Activated T-cell treated with anti-CD3 and anti-CD28 coated beads for 48 hours (primary cell): ENCODE measurements at regions not wholly inside any gene's neighbourhood (a gene's known extent, or its start where the extent isn't known, plus 50 kb on each side); places are given as distances from the start of the nearest gene placed in this dataset.

Source experiments
- DNase-seq: peaks from one replicate; pipeline ENCODE4 v3.0.0-alpha.2; 2020; ENCODE audit warnings: low read depth

DNA sequence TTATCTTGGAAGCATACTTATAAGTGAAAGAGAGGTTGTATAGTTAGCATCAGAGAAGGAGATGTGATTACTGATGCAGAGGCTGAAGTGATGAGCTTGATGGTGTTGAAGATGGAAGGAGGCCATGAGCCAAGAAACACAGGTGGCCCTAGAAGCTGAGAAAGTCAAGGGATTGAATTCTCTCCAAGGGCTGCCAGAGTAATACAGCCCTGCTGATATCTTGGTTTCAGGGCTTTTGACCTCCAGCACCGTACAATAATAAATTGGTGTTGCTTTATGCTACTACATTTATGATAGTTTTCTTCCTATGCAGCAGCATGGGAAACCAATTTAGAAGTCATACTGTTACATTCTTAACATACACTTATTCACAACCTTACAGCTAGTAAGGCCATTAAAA, 1133.3 kb downstream of the AACS start:
- no peak for DNase-seq

DNA sequence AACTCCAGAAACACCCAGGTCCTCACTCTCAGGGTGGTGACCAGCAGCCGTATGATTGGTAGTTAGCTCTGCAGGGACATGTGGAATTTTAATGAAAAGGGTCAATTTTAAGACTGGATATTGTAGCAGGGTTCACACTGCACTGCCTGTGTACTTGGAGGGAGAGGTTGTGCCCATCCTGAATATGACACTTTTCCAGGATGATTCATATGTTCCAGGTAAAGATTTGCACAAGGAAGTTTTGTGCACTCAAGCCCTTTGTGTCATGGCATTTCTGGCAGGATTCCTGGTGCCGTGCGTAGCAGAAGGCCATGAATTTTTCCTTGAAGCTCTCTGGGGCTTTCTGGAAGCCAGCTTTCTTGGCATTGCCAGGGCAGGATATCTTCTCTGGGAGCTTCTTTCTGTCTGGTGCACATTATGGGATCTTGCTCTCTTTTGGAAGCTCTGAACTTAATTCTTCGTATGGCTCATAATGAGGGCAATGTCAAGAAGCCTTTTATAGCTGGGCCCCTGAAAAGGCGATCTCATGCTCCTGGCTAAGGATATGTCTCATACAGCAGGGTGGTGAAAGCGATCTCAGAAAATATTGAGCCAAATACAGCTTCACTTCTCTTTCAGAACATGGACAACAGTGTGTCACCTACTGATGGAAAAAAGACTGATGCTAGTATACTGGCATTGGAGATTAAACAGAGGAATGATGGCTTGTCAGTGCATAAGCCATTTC, 1133.9 kb downstream of the AACS start:
- DNase-seq: no peak

DNA sequence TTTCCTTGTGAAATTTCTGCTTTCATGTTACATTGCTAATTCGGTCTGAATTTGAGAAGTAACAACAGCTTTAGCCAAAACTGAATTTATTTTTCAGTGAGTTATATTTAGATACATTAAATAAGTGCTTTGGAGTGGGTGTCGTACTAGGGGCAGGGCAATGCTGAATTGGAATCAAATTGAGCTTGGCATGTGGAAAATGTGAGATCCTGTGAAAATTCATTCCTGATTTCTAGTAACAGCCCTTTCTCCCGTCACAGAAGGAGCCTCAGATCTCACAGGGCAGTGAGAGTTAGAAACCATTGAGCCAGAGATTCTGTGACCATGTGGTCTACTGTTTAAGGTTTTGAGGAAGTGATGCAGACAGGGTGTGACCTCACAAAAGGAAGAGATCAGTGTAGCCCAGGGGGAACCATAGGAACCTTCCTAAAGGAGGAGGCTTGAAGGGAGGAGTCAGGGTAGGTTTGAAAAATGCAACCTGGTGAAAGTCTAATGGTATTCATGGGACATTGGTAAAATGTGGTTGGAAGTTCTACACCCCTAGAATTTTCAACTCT, 1136.8 kb downstream of the AACS start:
- no peak for DNase-seq

DNA sequence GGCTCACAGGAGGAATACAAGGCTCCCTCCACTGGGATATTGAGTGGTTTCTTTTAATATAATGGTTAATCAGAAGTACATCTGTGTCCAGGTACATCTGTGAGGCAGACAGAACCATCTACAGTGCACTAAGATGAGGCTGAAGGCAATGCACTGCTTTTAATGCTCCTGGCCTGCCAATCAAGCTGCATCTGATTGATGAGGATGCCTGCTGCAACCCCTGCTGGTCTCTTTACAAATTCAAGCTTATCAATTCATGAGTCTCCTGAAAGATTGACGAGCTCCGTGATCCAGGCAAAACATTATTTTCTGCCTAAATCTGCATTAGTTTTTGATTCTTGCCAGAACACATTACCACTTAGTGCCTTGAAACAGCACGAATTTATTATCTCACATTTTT, 1139.1 kb downstream of the AACS start:
- no peak for DNase-seq

DNA sequence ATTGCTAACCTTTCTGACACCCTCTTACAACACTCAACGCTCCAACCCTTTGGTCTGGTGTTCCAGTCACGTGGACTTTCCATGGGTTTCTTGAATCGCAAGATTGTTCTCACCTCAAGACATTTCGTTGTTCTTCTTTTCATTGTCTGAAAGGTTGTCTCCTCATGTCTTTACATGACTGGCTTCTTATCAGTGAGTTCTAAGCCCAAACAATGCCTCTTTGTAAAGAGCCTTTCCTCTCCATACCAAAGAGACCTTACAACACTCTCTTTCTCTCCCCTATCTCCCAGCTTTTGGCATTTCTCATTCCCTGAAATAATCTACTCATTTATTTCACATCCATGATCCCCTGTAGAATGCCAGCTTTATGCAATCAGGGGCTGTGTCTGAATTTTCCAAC, 1144.8 kb downstream of the AACS start:
- no peak for DNase-seq

DNA sequence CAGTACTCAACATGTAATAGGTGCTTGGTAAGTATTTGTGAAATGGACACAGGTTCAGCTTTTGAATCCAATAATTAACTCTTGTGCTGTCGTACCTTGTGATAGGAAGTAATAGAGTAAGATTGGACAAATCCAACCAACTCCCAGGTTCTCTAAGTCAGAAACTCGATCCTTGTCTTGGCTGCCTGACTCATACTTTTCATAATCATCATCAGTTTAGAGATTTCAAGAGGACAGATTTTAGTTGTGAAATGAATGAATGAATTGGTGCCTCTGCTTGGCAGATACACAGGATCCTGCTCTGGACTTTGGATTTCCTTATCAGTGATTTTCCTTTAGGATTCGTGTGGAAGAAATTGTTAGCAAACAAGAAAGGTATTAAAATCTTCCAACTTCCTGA, 1145.2 kb downstream of the AACS start:
- DNase-seq: no peak

DNA sequence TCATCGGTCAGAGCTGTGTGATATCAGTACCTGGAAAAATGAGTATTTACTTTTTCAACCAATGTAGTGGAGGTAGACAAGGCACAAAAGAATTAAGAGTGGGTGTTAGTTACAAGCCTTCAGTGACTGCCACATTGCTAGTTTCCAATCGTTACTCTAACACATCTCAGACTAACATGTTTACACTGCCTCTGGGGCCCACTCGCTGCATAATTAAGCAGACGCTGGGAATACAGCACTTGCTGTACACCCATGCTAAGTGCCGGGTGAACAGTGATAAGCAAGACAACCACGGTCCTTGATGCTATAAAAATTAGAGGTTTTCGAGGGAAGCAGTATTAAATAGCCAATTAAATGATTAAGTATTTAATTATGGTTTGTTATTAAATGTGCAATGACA, 1147.6 kb downstream of the AACS start:
- no peak for DNase-seq

DNA sequence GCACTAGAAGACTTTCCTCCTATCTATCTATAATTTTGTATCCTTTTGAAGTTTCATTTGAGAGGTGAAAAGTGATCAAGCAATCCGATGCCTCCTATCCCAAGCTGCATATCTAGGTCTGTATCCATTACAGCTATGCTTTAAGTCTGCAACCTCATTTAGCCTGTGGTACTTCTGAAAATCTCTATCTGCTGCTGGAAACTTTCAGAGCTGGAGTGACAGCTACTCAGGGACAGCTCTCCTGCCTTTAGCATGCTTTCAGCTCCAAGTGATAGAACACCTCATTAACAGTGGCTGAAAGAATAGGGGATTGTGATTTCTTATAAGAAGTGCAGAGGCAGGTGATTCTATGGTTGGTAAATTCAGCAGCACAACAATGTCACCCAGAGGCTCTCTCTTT, 1153.5 kb downstream of the AACS start:
- DNase-seq: no peak

DNA sequence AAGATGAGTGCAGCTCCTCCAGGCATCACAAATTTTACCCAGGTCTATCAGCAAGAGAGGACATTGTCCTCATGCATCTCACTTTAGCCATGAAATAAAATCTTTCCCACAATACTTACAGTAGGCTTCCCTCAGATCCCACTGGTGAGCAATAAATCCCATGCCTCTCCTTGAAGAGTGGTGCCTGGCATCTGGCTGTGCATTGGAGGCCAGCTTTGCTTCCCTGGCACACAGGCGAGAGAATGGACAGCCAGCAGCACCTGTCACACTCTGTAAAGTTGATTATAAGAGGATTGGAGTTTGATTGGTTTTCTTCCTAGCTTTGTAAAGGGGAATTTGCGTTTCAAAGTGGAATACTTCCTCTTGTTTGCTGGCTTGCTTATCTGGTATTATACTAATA, 1153.9 kb downstream of the AACS start:
- DNase-seq: no peak

DNA sequence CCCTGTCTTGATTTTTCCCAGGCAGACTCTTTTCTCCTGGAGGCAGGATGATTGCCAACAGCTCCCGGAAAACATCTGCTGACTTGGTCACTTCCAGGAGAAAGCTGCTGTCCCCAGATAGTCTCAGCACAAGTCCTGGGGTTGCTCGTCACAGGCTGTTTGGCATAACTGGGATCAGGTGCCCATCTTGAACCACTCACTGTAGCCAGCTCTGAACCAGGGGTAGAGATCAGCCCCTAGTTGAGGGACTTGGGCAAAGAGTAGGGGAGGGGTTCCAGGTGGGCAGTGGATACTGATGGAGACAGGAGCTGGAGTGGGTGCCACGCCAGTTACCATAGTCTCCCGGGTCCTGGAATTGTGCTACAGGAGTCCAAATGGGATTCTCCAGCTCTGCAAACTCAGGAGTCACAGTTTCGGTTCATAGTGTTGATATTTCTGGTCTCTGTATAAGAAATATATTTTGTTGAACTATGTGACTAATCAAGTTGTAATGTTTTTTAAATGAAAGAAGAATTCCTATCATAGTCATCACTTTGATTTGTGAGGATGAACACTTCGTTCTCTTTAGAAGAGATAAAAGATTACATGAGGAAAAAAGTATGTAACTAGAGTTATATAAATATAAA, 1154.5 kb downstream of the AACS start:
- no peak for DNase-seq

DNA sequence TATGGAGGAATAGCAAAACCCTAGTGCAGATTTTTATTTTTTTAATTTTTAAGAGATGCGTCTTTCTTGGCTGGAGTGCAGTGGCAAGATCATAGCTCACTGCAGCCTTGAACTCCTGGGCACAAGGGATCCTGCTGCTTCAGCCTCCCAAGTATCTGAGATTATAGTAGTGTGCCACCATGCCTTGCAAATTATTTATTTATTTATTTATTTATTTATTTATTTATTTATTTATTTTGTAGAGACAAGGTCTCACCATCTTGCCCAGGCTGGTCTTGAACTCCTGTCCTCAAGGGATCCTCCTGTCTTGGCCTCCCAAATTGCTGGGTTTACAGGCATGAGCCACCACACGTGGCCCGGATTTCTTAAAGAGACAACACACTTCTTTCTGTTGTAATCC, 1158.8 kb downstream of the AACS start:
- no peak for DNase-seq

DNA sequence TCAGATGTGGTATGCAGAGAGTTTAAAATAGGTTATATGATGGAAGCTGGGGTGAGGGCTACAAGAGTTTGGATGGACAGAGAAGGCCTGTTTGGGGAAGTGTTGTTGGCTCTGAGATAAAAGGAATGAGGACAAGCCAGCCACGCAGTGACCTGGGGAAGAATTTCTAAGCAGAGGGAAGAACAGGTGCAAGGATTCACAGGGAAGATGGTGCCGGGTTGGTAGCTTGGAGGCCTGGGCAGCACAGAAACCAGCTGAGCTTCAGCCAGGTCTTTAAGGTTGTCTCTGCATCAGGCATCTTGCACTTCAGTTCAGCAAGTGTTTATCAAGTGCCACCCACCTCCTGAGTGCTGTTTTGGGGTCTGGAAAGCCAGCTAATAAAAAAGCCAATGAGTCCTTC, 1163.7 kb downstream of the AACS start:
- no peak for DNase-seq

DNA sequence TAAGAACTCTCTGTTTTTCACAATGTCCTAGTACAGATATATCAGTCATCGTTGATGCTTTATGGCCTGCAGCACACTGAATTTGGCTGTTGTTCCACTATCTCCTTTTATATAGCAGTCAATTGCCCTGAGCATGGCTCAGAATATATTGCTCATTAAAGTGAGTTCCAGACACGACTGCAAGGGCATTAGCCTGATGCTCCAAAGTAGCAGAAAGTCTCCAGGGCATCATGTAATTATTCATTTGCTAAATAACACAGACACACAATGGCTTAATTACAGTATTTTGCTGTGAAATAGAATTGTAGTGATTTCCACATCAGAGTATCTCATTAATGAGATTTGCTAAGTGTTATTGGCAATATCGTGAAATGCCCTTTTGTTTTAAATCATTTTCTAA, 1167.5 kb downstream of the AACS start:
- DNase-seq: no peak

DNA sequence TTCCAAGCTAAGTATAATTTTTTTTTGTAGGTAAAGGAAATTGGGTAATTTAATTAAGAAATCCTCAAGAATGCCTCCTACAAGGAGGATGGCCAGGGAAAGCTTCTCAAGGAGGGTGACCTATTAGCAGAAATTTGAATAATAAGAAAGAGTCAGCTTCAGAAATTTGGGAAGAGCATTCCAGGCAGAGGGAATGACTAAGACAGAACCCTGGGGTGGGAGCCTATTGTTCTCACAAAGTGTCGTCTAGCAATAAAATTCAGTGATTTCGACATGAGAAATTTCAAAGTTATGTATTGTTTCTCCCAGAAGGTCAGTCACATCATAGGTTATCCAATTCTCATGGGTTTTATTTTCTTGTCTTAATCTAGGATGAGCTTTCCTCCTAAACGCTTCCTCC, 1168.4 kb downstream of the AACS start:
- DNase-seq: no peak

DNA sequence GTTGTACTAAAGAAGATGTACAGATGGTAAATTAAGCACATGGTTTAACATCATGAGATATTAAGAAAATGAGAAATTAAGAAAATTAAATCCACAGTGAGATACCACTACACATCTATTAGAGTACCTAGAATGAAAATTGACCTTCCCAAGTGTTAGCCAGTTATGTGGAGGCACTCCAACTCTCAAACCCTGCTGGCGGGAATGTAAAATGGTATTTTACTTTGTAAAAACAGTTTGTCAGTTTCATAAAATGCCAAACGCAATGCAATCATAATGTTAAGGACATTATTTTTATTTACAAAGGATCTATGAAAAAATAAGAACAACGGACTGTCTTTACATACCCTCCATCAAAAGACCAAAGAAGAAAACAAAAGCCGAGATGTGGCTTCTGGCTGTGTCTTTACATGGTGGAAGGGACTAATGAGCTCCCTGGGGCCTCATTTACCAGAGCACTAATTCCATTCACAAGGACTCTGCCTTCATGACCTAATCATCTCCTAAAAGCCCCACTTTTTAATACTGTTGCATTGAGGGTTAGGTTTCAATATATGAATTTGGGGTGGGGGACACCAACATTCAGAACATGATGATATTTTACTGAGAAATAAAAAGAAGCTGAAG, 1178.7 kb downstream of the AACS start:
- no peak for DNase-seq

DNA sequence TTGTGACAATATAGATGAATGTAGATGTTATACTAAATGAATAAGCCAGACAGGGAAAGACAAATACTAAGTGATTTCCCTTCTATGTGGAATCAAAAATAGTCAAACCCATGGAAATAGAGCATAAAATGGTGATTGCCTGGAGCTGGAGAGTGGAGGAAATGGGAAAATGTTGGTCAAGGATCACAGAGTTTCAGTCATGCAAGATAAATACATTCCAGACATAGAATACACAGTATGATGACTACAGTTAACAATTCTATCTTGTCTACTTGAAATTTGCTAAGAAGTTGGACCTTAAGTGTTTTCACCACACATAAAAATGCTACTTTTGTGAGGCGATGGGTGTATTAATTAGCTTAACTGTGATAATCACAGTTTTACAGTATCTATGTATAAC, 1182.7 kb downstream of the AACS start:
- no peak for DNase-seq

DNA sequence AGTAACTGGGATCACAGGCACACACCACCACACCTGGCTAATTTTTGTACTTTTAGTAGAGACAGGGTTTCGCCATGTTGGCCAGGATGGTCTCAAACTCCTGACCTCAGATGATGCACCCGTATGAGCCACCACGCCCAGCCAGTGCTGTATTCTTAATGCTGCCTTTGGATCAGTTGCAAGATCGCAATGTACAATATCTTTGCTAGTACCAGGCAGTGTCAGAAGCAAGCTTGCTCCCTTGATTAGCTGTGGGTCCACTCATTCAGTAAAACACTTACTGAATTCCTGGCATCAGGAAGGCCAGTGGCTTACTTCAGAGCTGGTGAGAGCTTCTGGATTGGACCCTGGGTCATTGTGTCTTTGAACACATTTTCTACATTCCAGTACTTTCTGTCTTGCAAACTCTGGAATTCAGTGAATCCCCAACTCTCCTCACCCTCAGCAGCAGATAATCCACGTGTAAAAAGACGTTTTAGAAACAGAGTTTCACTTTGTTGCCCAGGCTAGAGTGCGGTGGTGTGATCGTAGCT, 1183.7 kb downstream of the AACS start:
- no peak for DNase-seq

DNA sequence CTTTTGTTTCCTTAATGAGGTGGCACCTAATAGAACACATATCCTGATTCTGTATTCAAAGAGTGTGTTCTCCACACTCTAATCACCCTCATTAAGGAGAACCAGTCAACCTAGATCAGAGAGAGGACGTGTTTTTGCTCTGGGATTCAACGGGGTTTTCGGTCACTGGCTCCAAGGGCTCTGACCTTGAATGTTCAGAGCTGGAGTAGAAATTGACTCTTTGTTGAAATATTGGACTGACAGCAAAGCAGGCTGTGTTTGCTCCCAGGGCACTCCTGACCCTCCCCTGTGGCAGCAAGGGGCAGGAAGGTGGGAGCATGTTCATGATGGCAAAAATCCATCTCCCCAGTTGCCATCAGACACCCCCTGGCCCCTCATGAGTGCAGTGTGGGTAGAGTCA, 1193.0 kb downstream of the AACS start:
- no peak for DNase-seq

DNA sequence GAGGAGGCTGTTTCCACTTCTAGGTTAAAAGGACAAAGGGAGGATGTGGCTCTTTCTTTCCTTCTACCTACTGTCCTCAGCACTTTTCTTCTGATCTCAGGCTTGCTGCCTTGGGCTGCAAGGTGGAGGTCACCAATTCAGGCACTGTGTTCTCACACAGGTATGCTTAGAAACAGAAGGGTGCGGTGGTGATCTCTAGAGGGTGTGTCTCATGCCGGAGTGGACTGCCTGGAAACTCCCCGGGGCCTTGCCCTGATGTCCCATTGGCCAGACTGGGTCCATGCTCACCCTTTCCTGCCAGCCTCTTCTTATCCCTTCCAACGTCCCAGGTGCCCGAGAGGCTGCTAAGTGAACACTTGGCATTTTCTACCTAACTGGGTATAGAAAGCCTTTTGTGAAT, 1197.6 kb downstream of the AACS start:
- no peak for DNase-seq

DNA sequence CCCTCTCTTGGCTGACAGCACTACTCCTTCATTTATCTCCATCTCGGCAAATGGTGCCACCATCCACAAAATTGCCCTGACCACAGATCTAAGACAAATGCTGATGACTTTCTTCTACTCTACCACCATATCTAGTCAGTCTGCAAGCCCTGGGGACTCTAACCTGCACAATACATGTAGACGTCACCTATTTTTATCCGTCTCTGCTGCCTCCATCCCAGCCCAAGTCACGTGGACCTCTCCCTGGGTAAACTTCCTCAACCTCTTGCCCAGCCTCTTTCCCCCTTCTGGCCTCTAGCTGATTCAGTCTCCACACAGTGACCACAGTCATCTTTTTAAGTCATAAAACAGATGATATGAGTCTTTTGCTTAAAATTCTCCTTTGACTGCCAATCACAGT, 1203.0 kb downstream of the AACS start:
- no peak for DNase-seq

DNA sequence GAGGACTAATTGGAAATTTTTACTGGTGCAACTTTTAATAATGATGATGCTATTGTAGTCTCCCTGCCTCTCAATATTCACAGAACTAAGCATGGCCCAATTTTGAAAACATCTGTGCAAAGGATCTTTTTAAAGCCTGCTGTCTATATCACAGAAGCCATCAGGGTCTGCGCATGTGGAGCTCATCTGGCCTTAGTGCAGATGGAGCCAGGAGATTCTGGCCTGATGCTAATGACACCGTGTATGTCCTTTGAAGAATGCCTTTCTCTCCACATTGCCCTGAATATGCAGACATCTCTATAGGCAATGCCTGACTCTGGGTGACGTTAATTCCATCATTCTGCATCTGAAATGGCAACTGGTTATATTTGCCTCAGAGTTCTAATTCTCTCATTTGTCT, 1205.9 kb downstream of the AACS start:
- DNase-seq: no peak

DNA sequence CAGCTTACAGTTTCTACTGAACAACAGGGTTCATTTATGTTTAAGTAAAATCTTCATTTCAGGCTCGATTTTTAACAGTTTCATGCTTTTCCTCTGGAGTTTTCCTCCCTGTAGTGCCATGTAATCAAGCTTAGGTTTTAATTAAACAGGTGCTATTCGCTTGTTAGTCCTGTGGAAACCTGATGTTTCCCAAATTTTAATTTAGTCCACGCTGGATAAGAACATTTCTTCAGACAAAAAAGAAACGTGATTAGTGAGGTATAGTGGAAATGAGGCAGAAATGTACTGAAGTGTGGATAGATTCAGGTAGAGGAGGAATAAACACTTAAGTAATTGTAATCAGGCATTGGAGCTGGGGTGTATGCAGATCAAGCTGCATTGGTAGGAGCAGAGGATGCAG, 1217.5 kb downstream of the AACS start:
- no peak for DNase-seq

DNA sequence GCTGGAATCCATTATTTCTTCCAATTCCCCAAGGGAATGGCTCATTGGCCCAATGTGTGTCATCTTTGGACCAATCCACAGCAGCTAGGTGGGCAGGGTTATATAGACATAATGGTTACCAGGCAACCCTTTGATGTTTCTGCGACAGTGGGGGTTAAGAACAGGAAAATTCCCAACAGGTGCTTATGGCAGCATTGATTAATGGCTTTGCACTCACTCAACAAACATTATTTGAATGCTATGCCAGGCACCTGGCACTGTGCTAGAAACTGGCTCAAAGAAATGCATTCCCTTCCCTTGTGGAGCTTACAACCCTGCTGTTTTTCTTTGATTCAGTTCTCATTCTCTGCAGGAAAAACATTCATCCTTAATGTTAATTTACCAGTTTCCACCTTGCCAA, 1221.0 kb downstream of the AACS start:
- DNase-seq: no peak
